ENCODE measurements at regions not wholly inside any gene's neighbourhood (a gene's known extent, or its start where the extent isn't known, plus 50 kb on each side); places are given as distances from the start of the nearest gene placed in this dataset.

DNA sequence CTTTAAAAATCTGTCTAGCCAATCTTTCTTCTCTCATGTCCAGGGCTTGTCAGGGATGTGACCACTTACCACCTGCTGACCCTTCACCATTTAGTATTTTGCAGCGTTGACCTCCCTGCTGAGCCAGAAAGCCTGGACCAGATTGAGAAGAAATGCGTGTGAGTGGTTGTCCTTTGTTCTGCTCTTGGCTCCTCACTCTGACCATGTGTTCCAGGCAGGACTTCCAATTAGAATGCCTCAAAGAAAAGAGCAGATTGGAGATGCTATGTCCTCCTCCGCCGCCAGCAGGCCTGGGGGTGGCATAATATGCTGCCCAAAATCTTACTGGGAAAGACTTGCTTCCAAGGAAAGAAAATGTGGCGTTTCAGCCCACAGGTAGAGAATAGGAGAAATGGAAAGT is 894.1 kb downstream of the SLC4A3 start:
- Histone ChIP-seq H3K36me3 (replicated peaks) (no peaks in the 10 kb centered on the region), H3K27me3 (replicated peaks) (no peaks in the 10 kb centered on the region), H3K27ac (no peak overlapping the region), H3K4me3 (ENCODE audit: low read depth, low read length) (no peak overlapping the region)
- in situ Hi-C loops (cut with HindIII; ENCODE audit: low pct_ligation_motif_present, low sequenced_read_pairs): no loop called here
- DNase-seq: no peak
- TF ChIP-seq, protein P1, sequence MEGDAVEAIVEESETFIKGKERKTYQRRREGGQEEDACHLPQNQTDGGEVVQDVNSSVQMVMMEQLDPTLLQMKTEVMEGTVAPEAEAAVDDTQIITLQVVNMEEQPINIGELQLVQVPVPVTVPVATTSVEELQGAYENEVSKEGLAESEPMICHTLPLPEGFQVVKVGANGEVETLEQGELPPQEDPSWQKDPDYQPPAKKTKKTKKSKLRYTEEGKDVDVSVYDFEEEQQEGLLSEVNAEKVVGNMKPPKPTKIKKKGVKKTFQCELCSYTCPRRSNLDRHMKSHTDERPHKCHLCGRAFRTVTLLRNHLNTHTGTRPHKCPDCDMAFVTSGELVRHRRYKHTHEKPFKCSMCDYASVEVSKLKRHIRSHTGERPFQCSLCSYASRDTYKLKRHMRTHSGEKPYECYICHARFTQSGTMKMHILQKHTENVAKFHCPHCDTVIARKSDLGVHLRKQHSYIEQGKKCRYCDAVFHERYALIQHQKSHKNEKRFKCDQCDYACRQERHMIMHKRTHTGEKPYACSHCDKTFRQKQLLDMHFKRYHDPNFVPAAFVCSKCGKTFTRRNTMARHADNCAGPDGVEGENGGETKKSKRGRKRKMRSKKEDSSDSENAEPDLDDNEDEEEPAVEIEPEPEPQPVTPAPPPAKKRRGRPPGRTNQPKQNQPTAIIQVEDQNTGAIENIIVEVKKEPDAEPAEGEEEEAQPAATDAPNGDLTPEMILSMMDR (IDR thresholded peaks at IDR 0.05; ENCODE audit: low read depth, low read length, missing control alignments): no peak

DNA sequence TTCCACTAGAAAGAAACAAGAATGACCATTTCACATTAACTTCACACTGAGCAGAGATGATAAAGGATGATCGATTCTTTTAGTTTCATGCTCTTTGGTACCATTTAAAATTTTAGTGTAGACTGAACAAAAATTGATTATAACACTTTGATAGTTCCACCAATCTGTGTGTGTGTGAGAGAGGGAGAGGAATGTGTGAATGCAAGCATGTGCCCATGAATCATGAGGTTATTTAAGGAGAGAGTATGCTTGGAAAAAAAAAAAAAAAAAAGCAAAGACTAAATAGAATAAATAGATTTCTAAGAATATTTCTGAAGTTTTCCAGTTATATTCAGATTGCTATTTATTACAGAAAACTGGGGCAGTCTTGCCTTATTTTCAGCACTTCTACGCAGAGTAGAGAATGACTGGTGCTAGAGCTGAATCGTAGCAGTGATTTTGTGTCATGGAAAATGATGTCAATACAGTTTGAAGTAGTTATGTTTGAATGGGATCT is 900.8 kb downstream of the SLC4A3 start:
- in situ Hi-C loops (cut with HindIII; ENCODE audit: low pct_ligation_motif_present, low sequenced_read_pairs): no loop called here
- no peak overlapping the region for H3K4me3 ChIP-seq (ENCODE audit: low read depth, low read length)
- DNase-seq: no peak
- TF ChIP-seq, protein P1 (IDR thresholded peaks at IDR 0.05; ENCODE audit: low read depth, low read length, missing control alignments): no peak
- no peak overlapping the region for H3K27ac ChIP-seq
- H3K27me3 ChIP-seq (replicated peaks): no peaks in the 10 kb centered on the region
- H3K36me3 ChIP-seq (replicated peaks): no peaks in the 10 kb centered on the region

DNA sequence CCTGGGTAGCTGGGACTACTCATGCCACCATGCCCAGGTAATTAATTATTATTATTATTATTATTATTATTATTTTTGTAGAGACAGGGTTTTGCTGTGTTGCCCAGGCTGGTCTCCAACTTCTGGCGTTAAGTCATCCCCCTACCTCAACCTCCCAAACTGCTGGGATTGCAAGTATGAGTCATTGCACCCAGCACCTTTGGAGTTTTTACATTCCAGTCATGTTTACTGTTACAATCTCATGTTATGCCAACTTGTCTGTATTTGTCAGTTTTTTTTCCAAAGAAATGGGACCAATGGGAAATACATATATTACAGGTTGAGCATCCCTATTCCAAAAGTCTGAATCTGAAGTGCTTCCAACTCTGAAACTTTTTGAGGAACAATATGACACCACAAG is 903.8 kb downstream of the SLC4A3 start:
- no peak overlapping the region for H3K4me3 ChIP-seq (ENCODE audit: low read depth, low read length)
- in situ Hi-C loops (cut with HindIII; ENCODE audit: low pct_ligation_motif_present, low sequenced_read_pairs): no loop called here
- DNase-seq: no peak
- H3K27ac ChIP-seq: no peak overlapping the region
- H3K27me3 ChIP-seq (replicated peaks): no peaks in the 10 kb centered on the region
- H3K36me3 ChIP-seq (replicated peaks): no peaks in the 10 kb centered on the region
- TF ChIP-seq, protein P1 (IDR thresholded peaks at IDR 0.05; ENCODE audit: low read depth, low read length, missing control alignments): no peak

DNA sequence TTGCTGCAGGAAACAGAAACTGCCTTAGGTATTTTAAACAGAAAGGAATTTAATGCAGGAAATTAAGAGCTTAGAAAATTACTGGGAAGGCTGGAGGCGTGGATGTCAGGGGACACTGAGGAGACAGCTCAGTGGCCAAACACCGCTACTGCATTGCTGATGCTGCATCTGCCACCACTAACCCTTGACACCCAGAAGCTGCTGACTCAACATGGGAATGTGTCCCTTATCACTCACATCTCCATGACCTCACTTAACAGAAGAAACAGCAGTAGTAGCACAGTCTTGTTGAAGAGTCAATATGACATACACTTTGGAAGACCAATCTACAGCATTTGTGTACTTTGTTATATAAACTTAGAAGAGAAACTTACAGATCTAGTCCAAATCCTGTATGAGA is 906.1 kb downstream of the SLC4A3 start:
- in situ Hi-C loops (cut with HindIII; ENCODE audit: low pct_ligation_motif_present, low sequenced_read_pairs): no loop called here
- Histone ChIP-seq H3K27me3 (replicated peaks) (no peaks in the 10 kb centered on the region), H3K4me3 (ENCODE audit: low read depth, low read length) (no peak overlapping the region), H3K27ac (no peak overlapping the region), H3K36me3 (replicated peaks) (no peaks in the 10 kb centered on the region)
- peak; percentile 84 for DNase-seq
- TF ChIP-seq, protein P1 (IDR thresholded peaks at IDR 0.05; ENCODE audit: low read depth, low read length, missing control alignments): peak; percentile 66

DNA sequence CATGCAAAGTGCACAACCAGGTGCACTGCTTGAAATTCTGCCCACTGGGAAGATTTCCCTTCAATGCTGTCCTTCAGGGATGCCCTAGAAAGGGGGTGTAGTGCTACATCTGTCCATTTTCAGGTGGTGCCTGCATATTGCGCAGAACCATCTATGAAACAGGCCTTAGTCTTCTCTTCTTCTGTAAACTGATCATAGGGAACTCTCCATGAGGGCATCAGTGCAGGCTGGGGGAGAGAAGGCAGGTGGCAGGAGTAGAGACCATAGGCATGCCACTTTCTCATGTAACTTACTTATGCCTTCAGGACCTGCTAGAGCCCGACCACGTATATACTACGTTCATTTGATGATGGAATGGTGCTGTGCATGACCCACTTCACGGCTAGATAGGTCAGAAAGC is 912.1 kb downstream of the SLC4A3 start:
- H3K36me3 ChIP-seq (replicated peaks): no peaks in the 10 kb centered on the region
- no peak overlapping the region for H3K27ac ChIP-seq
- TF ChIP-seq, protein P1 (IDR thresholded peaks at IDR 0.05; ENCODE audit: low read depth, low read length, missing control alignments): no peak
- DNase-seq: no peak
- in situ Hi-C loops (cut with HindIII; ENCODE audit: low pct_ligation_motif_present, low sequenced_read_pairs): no loop called here
- no peak overlapping the region for H3K4me3 ChIP-seq (ENCODE audit: low read depth, low read length)
- H3K27me3 ChIP-seq (replicated peaks): no peaks in the 10 kb centered on the region

DNA sequence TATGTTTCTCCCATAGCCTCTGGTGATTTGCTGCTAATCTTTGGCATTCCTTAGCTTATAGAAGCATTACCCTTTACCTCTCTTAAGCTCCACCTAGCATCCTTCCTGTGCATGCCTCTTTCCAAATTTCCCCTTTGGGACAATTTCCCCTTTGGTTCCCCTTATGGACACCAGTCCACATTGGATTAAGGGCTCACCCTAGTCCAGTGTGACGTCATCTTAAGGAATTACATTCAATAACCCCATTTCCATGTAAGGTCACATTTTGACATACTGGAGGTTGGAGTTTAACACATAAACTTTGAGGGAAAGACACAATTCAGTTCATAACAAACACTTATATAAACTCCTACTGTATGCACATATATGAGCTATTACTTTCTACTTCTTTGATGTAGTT is 916.6 kb downstream of the SLC4A3 start:
- in situ Hi-C loops (cut with HindIII; ENCODE audit: low pct_ligation_motif_present, low sequenced_read_pairs): no loop called here
- Histone ChIP-seq H3K27ac (no peak overlapping the region), H3K36me3 (replicated peaks) (no peaks in the 10 kb centered on the region), H3K4me3 (ENCODE audit: low read depth, low read length) (no peak overlapping the region), H3K27me3 (replicated peaks) (no peaks in the 10 kb centered on the region)
- TF ChIP-seq, protein P1 (IDR thresholded peaks at IDR 0.05; ENCODE audit: low read depth, low read length, missing control alignments): no peak
- no peak for DNase-seq
